GM10248 (cell line): ENCODE measurements at regions not wholly inside any gene's neighbourhood (a gene's known extent, or its start where the extent isn't known, plus 50 kb on each side); places are given as distances from the start of the nearest gene placed in this dataset.
"Not testable (repeated sequence)": the region's sequence is repeated elsewhere in the genome, so short reads cannot be mapped to it uniquely, and the experiment has no call there.

Experiments used
- CTCF ChIA-PET: fragments of 300-600 bp; sonication (Branson Sonifier 250); formaldehyde crosslinking; extraction: SDS; loops from one replicate; lab custom pipeline; 2021; ENCODE audit warnings: antibody characterized with exemption; lab: Yijun Ruan, JAX
- POLR2A ChIA-PET: fragments of 350-650 bp; sonication (Branson Sonifier 250); formaldehyde crosslinking; extraction: SDS; loops from one replicate; lab custom pipeline; 2020; ENCODE audit warnings: antibody characterized with exemption; lab: Yijun Ruan, JAX
- DNase-seq: peaks from one replicate; pipeline ENCODE4 v3.0.0; 2012; ENCODE audit errors: extremely low spot score
- CTCF ChIP-seq: IDR thresholded peaks from 2 replicates; pipeline ENCODE4 v1.5.1; 2012; ENCODE audit warnings: mild to moderate bottlenecking, low read depth; ENCODE audit errors: extremely low read depth, missing control alignments, control extremely low read depth

DNA sequence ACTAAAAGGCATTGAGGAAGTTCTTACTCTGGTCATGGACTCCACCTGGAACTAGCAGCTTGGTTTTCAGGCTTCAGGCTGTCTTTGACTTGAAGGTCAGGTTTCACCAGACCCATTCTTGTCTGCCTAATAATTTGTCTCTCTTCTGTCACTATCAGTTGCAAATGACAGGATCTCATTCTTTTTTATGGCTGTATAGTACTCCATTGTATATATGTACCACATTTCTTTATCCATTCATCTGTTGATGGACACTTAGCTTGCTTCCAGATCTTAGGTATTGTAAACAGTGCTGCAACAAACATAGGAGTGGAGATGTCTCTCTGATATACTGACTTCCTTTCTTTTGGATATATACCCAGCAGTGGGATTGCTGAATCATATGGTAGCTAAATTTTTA lies 73.1 kb upstream of the SYNCRIP start:
- DNase-seq, result no peak
- ChIA-PET POLR2A (no interaction called here), CTCF (interaction anchor here (0.8 kb wide), 1 partner anchor 13 kb away, joined by 3 read pairs; no protein-coding TSS in a partner anchor)
- TF ChIP-seq CTCF, result no peak

GRCh38 chr6:85714893-85715530 lies 72.3 kb upstream of the SYNCRIP start:
- TF ChIP-seq CTCF, result no peak
- POLR2A ChIA-PET, result no interaction called here
- CTCF ChIA-PET, result interaction anchor here (0.8 kb wide), 1 partner anchor 14 kb away, joined by 3 read pairs; no protein-coding TSS in a partner anchor

DNA sequence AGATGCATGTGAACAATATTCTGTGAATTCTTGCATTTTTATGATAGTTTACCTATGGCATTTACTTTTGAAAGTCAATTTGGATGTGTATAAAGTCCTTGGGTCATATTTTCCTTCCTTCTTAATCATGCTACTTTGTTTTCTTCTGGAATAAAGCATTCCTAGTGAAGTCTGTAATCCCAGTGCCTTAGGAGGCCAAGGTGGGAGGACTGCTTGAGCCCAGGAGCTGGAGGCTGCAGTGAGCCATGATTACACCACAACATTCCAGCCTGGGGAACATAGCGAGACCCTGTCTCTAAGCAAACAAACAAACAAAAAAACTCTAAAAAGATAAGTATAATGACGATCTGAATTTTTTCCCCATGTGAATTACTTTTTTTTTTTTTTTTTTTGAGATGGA lies 69.7 kb upstream of the SYNCRIP start:
- TF ChIP-seq CTCF, result no peak
- ChIA-PET POLR2A (no interaction called here), CTCF (no interaction called here)
- no peak for DNase-seq

More at GRCh38 chr6:85714893-85715530, 72.3 kb upstream of the SYNCRIP start:
- DNase-seq, result no peak

DNA sequence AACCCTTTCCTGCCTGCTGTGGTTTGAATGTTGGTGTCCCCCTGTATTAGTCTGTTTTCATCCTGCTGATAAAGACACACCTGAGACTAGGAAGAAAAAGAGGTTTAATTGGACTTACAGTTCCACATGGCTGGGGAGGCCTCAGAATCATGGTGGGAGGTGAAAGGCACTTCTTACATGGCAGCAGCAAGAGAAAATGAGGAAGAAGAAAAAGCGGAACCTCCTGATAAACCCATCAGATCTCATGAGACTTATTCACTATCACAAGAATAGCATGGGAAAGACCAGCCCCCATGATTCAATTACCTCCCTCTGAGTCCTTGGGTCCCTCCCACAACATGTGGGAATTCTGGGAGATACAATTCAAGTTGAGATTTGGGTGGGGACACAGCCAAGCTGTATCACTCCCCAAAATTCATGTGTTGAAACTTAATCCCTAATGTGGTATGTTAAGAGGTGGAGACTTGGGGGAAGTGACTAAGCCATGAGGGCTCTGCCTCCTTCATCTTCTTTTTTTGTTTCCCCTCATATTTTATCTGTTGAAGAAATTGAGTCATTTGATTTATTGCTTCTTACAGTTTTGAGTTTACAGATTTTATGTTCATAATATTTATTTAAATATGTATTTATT lies 64.9 kb upstream of the SYNCRIP start:
- DNase-seq, result not testable (repeated sequence)

GRCh38 chr6:85706272-85706671 lies 63.6 kb upstream of the SYNCRIP start:
- TF ChIP-seq CTCF, result no peak
- ChIA-PET POLR2A (interaction anchor here (0.7 kb wide), 1 partner anchor 28 kb away, joined by 3 read pairs; no protein-coding TSS in a partner anchor), CTCF (interaction anchor here (1.4 to 1.7 kb wide), 2 partner anchors 15 to 352 kb away, joined by 3 to 4 read pairs; no protein-coding TSS in a partner anchor)
- no peak for DNase-seq

More for the DNA sequence above, 64.9 kb upstream of the SYNCRIP start:
- CTCF ChIA-PET, POLR2A ChIA-PET: not testable (repeated sequence)

DNA sequence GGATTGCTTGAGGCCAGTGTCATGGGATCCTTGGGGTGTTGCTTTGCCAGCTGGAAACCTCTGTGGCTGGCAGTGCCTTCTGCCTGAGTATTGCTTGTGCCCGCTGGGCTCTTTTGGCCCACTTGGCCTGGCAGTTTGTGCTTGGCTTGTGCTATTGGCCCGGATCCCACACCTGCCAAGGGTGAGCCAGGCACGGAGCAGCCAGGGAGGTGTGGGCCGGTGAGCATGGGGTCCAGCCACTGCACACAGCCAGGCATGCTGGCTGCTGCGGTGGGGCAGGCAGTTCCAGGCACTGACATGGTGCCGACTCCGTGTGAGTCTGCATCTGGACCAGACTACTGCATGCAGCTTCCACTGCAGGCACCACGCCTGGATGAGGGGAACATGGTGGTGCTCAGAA lies 62.5 kb upstream of the SYNCRIP start:
- no peak for TF ChIP-seq CTCF
- POLR2A ChIA-PET, result interaction anchor here (0.9 kb wide), 1 partner anchor 26 kb away, joined by 5 read pairs; no protein-coding TSS in a partner anchor
- CTCF ChIA-PET, result interaction anchor here (1.0 to 1.7 kb wide), 3 partner anchors 12 to 351 kb away, joined by 3 to 4 read pairs (median 3); no protein-coding TSS in a partner anchor
- DNase-seq, result no peak

DNA sequence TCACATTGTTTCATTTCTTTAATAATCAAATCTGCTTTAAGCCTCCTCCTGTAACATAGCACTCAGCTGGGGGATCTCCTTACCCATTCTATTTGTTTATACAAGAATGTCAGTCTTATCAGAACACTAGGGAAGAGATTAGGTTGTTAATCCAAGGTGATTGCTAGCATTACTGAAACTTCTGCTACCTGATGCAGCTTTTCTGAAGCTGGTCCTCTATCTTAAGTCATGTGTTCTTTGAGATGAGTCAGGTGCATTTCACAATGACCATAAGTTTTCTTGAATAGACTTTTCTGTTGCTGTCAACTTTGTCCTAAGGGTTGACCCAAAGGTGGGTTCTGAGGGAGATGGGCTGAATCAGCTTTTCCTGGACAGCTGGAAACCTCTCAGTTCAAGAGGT lies 60.7 kb upstream of the SYNCRIP start:
- no peak for TF ChIP-seq CTCF
- no peak for DNase-seq
- POLR2A ChIA-PET, result no interaction called here

More for the DNA sequence above, 60.7 kb upstream of the SYNCRIP start:
- CTCF ChIA-PET, result no interaction called here
